H9 (cell line): ENCODE measurements at regions not wholly inside any gene's neighbourhood (a gene's known extent, or its start where the extent isn't known, plus 50 kb on each side); places are given as distances from the start of the nearest gene placed in this dataset.

Experiments used
- DNase-seq: peaks from one replicate; pipeline ENCODE4 v3.0.0-alpha.2; 2017
- H2AFZ ChIP-seq: one replicate; pipeline ENCODE4 v1.6.1; 2013; ENCODE audit warnings: mild to moderate bottlenecking, low read length, control low read depth, moderate library complexity
- H2AK5ac ChIP-seq: 2 replicates; pipeline ENCODE4 v1.6.1; 2013; ENCODE audit warnings: low read length, control low read depth, mixed read lengths; ENCODE audit not compliant: insufficient read length
- H2BK120ac ChIP-seq: one replicate; pipeline ENCODE4 v1.6.1; 2013; ENCODE audit warnings: low read depth, mild to moderate bottlenecking, low read length, control low read depth, inconsistent platforms; ENCODE audit not compliant: poor library complexity, severe bottlenecking
- H2BK12ac ChIP-seq: 2 replicates; pipeline ENCODE4 v1.6.1; 2013; ENCODE audit warnings: low read length, control low read depth, mixed read lengths, low read depth; ENCODE audit not compliant: insufficient read length
- H2BK15ac ChIP-seq: 2 replicates; pipeline ENCODE4 v1.6.1; 2013; ENCODE audit warnings: low read depth, low read length, control low read depth
- H2BK20ac ChIP-seq: one replicate; pipeline ENCODE4 v1.6.1; 2013; ENCODE audit warnings: low read depth, mild to moderate bottlenecking, low read length, control low read depth, inconsistent platforms; ENCODE audit not compliant: poor library complexity, severe bottlenecking
- H2BK5ac ChIP-seq: 2 replicates; pipeline ENCODE4 v1.6.1; 2013; ENCODE audit warnings: low read length, control low read depth, mixed read lengths; ENCODE audit not compliant: insufficient read length
- H3K14ac ChIP-seq: 2 replicates; pipeline ENCODE4 v1.6.1; 2013; ENCODE audit warnings: low read length, control low read depth; ENCODE audit not compliant: insufficient read depth
- H3K18ac ChIP-seq: 2 replicates; pipeline ENCODE4 v1.6.1; 2013; ENCODE audit warnings: low read depth, mild to moderate bottlenecking, mixed read lengths, low read length, control low read depth; ENCODE audit not compliant: insufficient read length
- H3K23ac ChIP-seq: 2 replicates; pipeline ENCODE4 v1.6.1; 2013; ENCODE audit warnings: low read length, control low read depth, mixed read lengths, low read depth; ENCODE audit not compliant: insufficient read length
- H3K23me2 ChIP-seq: 2 replicates; pipeline ENCODE4 v1.6.1; 2013; ENCODE audit warnings: low read depth, mild to moderate bottlenecking, mixed read lengths, low read length, control low read depth; ENCODE audit not compliant: insufficient read length, poor library complexity, severe bottlenecking
- H3K27ac ChIP-seq: 2 replicates; pipeline ENCODE4 v1.5.1; 2013; ENCODE audit warnings: low read length, control low read depth, mixed read lengths, low read depth; ENCODE audit not compliant: insufficient read length
- H3K27me3 ChIP-seq: 2 replicates; pipeline ENCODE4 v1.6.1; 2013; ENCODE audit warnings: low read length, control low read depth, inconsistent platforms; ENCODE audit not compliant: insufficient read depth
- H3K4ac ChIP-seq: 2 replicates; pipeline ENCODE4 v1.6.1; 2013; ENCODE audit warnings: low read depth, mild to moderate bottlenecking, control low read depth, inconsistent platforms, low read length, moderate library complexity
- H3K4me1 ChIP-seq: 2 replicates; pipeline ENCODE4 v1.6.1; 2013; ENCODE audit warnings: low read length, control low read depth, inconsistent platforms; ENCODE audit not compliant: insufficient read depth
- H3K4me2 ChIP-seq: 2 replicates; pipeline ENCODE4 v1.6.1; 2013; ENCODE audit warnings: low read length, control low read depth, mixed read lengths; ENCODE audit not compliant: insufficient read length, insufficient read depth
- H3K56ac ChIP-seq: 2 replicates; pipeline ENCODE4 v1.6.1; 2013; ENCODE audit warnings: low read depth, mild to moderate bottlenecking, mixed read lengths, low read length, control low read depth; ENCODE audit not compliant: insufficient read length
- H3K79me1 ChIP-seq: 2 replicates; pipeline ENCODE4 v1.6.1; 2013; ENCODE audit warnings: low read depth, mild to moderate bottlenecking, moderate library complexity, low read length, control low read depth, inconsistent platforms; ENCODE audit not compliant: insufficient read depth, poor library complexity, severe bottlenecking
- H3K79me2 ChIP-seq: 2 replicates; pipeline ENCODE4 v1.6.1; 2013; ENCODE audit warnings: low read length, control low read depth, inconsistent platforms; ENCODE audit not compliant: insufficient read depth
- H3K9ac ChIP-seq: 2 replicates; pipeline ENCODE4 v1.6.1; 2013; ENCODE audit warnings: low read length, control low read depth, mixed read lengths; ENCODE audit not compliant: insufficient read length; ENCODE audit errors: extremely low read depth
- H3K9me3 ChIP-seq: one replicate; pipeline ENCODE4 v1.6.1; 2013; ENCODE audit warnings: low read depth, low read length, inconsistent platforms; ENCODE audit not compliant: control insufficient read depth
- H3T11ph ChIP-seq: one replicate; pipeline ENCODE4 v1.6.1; 2013; ENCODE audit warnings: mild to moderate bottlenecking, low read length, control low read depth, inconsistent platforms
- H4K20me1 ChIP-seq: one replicate; pipeline ENCODE4 v1.6.1; 2013; ENCODE audit not compliant: control insufficient read depth, insufficient read length, insufficient read depth
- H4K5ac ChIP-seq: 2 replicates; pipeline ENCODE4 v1.6.1; 2013; ENCODE audit warnings: low read depth, mild to moderate bottlenecking, mixed read lengths, low read length, control low read depth; ENCODE audit not compliant: insufficient read length
- H4K8ac ChIP-seq: replicated peaks from 2 replicates; pipeline ENCODE4 v1.6.1; 2013; ENCODE audit warnings: low read length, control low read depth, mixed read lengths, low read depth; ENCODE audit not compliant: insufficient read length
- H4K91ac ChIP-seq: 2 replicates; pipeline ENCODE4 v1.6.1; 2013; ENCODE audit warnings: low read depth, mild to moderate bottlenecking, moderate library complexity, mixed read lengths, low read length, control low read depth; ENCODE audit not compliant: insufficient read length
- H3K27ac Mint-ChIP-seq, 3 experiments: 2 replicates in 2 of 3; 3 replicates in 1 of 3; pipeline ENCODE4 v1.8.0; 2020 to 2021; ENCODE audit warnings: mixed read lengths in 3 of 3, mild to moderate bottlenecking in 1 of 3, moderate library complexity in 1 of 3
- H3K27me3 Mint-ChIP-seq: 2 replicates; pipeline ENCODE4 v1.8.0; 2021; ENCODE audit warnings: low read depth, mild to moderate bottlenecking, moderate library complexity, mixed read lengths
- H3K36me3 Mint-ChIP-seq, 3 experiments: 2 replicates in 2 of 3; 3 replicates in 1 of 3; pipeline ENCODE4 v1.8.0; 2020 to 2021; ENCODE audit warnings: low read depth in 3 of 3, mixed read lengths in 3 of 3; ENCODE audit not compliant: insufficient read depth in 1 of 3
- H3K4me1 Mint-ChIP-seq, 2 experiments: 2 replicates each; pipeline ENCODE4 v1.8.0; 2020; ENCODE audit warnings: mixed read lengths in 2 of 2
- H3K4me3 Mint-ChIP-seq, 2 experiments: 2 replicates in 1 of 2; 3 replicates in 1 of 2; pipeline ENCODE4 v1.8.0; 2020 to 2021; ENCODE audit warnings: mild to moderate bottlenecking in 2 of 2, mixed read lengths in 2 of 2, moderate library complexity in 1 of 2
- H3K9me3 Mint-ChIP-seq, 2 experiments: 2 replicates in 1 of 2; 3 replicates in 1 of 2; pipeline ENCODE4 v1.8.0; 2020; ENCODE audit warnings: mild to moderate bottlenecking in 2 of 2, mixed read lengths in 2 of 2, moderate library complexity in 1 of 2
- WGBS: extraction: QIAGEN DNeasy Blood & Tissue Kit; methylation state at CpG from one replicate; pipeline ENCODE4 v1.1.7; 2013; ENCODE audit warnings: missing lambda C conversion rate, low lambda C conversion rate, mixed read lengths; ENCODE audit not compliant: insufficient read length; ENCODE audit errors: extremely low coverage; 5-methylcytosine and 5-hydroxymethylcytosine counted together
- TF ChIP-seq, protein P1 (sequence below): fragments of 200-600 bp; sonication (generic); conservative IDR thresholded peaks from 3 replicates; pipeline ENCODE4 v1.8.0; 2021; ENCODE audit warnings: antibody characterized with exemption, mild to moderate bottlenecking

DNA sequence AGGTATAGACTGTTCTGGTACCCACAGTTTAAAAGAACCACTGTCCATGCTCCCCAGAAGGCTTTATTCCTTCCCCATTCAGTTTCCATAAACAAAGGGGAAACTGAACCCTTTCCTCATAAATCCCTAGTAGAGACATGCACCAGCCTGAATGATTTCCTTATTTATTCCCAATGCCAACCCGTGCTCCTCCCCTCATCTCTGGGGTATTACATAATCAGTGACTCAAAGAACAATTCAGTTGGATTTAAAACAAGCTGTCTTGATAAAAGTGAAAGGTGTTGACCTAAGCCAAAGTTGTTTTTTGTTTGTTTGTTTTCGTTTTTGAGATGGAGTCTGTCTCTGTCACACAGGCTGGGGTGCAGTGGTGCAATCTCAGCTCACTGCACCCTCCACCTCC lies 418.5 kb upstream of the CNTNAP5 start:
- Histone ChIP-seq H3K14ac (no peak overlapping the region), H3K27ac (no peak overlapping the region), H3K4ac (no peak overlapping the region), H3K23ac (no peak overlapping the region), H4K91ac (no peak overlapping the region), H3K23me2 (no peaks in the 10 kb centered on the region), H3K9me3 (no peaks in the 10 kb centered on the region), H4K20me1 (no peaks in the 10 kb centered on the region), H2BK12ac (no peak overlapping the region), H3K9ac (no peak overlapping the region), H3K27me3 (no peaks in the 10 kb centered on the region), H2BK120ac (no peak overlapping the region), H2BK5ac (no peak overlapping the region), H3K4me2 (no peak overlapping the region), H2AK5ac (no peak overlapping the region), H3K79me1 (no peaks in the 10 kb centered on the region), H2BK20ac (no peak overlapping the region), H2AFZ (no peak overlapping the region), H3K18ac (no peak overlapping the region), H3T11ph (no peak overlapping the region), H3K4me1 (no peaks in the 10 kb centered on the region), H3K79me2 (no peaks in the 10 kb centered on the region), H4K5ac (no peak overlapping the region), H3K56ac (no peak overlapping the region), H4K8ac (no peak overlapping the region), H2BK15ac (no peak overlapping the region)
- H3K4me3 Mint-ChIP-seq, result no peak overlapping the region
- peaks cover 20 to 21% of the 10 kb centered on the region in 2 experiments for H3K4me1 Mint-ChIP-seq
- peaks cover 3% of the 10 kb centered on the region for H3K27me3 Mint-ChIP-seq
- TF ChIP-seq, protein P1, sequence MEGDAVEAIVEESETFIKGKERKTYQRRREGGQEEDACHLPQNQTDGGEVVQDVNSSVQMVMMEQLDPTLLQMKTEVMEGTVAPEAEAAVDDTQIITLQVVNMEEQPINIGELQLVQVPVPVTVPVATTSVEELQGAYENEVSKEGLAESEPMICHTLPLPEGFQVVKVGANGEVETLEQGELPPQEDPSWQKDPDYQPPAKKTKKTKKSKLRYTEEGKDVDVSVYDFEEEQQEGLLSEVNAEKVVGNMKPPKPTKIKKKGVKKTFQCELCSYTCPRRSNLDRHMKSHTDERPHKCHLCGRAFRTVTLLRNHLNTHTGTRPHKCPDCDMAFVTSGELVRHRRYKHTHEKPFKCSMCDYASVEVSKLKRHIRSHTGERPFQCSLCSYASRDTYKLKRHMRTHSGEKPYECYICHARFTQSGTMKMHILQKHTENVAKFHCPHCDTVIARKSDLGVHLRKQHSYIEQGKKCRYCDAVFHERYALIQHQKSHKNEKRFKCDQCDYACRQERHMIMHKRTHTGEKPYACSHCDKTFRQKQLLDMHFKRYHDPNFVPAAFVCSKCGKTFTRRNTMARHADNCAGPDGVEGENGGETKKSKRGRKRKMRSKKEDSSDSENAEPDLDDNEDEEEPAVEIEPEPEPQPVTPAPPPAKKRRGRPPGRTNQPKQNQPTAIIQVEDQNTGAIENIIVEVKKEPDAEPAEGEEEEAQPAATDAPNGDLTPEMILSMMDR, result no peak
- no peak overlapping the region for H3K27ac Mint-ChIP-seq
- no peak for DNase-seq
- H3K9me3 Mint-ChIP-seq, result peaks cover 0 to 6% of the 10 kb centered on the region in 2 experiments; a peak in 1 of 5 replicates
- H3K36me3 Mint-ChIP-seq, result peaks cover 3 to 10% (median 7%) of the 10 kb centered on the region in 3 experiments; a peak in 5 of 7 replicates
- no CpG with 5 or more reads among the region's 2 CpGs for WGBS
